ENCODE measurements at regions not wholly inside any gene's neighbourhood (a gene's known extent, or its start where the extent isn't known, plus 50 kb on each side); places are given as distances from the start of the nearest gene placed in this dataset.
A peak's percentile ranks its signal among the peaks of the same experiment; 100 is the strongest.

DNA sequence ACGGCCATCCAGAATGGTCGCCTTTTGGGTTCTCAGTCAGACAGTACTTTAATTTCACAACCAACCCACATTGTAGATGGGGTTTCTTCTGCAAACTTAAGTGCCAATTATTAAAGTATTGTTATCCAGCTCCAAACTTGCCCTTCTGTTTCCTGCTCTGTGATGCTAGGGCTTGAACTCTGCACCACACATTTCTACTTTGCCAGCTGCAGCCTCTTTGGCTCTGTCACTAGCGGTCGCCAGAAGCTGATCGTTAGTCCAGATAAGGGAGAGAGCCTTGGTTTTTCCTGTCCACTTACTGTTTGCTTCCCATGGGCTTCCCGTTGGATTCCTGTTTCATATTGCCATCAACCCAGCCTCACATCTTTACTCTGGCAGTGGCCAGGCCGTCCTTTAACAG, 196.6 kb downstream of the ASB9 start:
- no peak overlapping the region for H3K4me3 ChIP-seq (ENCODE audit: low read depth, low read length)
- TF ChIP-seq, protein P1, sequence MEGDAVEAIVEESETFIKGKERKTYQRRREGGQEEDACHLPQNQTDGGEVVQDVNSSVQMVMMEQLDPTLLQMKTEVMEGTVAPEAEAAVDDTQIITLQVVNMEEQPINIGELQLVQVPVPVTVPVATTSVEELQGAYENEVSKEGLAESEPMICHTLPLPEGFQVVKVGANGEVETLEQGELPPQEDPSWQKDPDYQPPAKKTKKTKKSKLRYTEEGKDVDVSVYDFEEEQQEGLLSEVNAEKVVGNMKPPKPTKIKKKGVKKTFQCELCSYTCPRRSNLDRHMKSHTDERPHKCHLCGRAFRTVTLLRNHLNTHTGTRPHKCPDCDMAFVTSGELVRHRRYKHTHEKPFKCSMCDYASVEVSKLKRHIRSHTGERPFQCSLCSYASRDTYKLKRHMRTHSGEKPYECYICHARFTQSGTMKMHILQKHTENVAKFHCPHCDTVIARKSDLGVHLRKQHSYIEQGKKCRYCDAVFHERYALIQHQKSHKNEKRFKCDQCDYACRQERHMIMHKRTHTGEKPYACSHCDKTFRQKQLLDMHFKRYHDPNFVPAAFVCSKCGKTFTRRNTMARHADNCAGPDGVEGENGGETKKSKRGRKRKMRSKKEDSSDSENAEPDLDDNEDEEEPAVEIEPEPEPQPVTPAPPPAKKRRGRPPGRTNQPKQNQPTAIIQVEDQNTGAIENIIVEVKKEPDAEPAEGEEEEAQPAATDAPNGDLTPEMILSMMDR (IDR thresholded peaks at IDR 0.05; ENCODE audit: borderline replicate concordance, insufficient read depth, low read depth, low read length): no peak

DNA sequence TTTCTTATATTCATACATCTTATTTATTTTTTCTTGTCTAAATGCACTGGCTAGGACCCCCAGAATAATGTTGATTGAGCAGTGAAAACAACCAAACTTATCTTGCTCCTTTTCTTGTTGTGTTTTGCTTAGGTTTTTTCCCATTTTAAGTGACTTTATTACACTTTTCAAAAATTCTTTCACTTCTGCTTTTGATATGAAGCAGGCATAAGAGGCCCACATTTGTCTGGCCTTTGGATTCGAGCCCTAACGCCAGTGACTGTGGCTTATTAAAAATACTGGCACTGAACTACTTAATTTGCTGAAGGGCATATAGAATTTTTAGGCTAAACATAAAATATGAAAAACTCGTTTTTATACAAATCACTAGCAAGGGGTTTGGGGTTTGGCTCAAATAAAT, 197.0 kb downstream of the ASB9 start:
- TF ChIP-seq, protein P1 (IDR thresholded peaks at IDR 0.05; ENCODE audit: borderline replicate concordance, insufficient read depth, low read depth, low read length): no peak
- H3K4me3 ChIP-seq (ENCODE audit: low read depth, low read length): no peak overlapping the region

DNA sequence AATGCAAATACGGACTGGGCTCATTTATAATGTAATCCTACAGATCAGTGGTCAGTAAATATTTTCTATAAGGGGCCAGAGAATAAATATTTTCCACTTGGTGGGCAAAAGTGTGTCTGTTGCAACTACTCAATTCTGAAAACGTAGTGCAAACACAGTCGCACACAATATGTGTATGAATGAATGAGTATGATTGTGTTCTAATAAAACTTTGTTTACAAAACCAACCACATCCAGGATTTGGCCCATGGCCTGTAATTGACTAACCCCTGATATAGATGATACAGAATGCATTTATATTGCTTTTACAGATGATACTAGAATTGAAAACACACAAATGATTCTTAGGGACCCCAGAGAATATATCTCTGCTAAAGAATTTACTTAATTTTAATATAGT, 197.6 kb downstream of the ASB9 start:
- H3K4me3 ChIP-seq (ENCODE audit: low read depth, low read length): no peak overlapping the region
- TF ChIP-seq, protein P1 (IDR thresholded peaks at IDR 0.05; ENCODE audit: borderline replicate concordance, insufficient read depth, low read depth, low read length): no peak

DNA sequence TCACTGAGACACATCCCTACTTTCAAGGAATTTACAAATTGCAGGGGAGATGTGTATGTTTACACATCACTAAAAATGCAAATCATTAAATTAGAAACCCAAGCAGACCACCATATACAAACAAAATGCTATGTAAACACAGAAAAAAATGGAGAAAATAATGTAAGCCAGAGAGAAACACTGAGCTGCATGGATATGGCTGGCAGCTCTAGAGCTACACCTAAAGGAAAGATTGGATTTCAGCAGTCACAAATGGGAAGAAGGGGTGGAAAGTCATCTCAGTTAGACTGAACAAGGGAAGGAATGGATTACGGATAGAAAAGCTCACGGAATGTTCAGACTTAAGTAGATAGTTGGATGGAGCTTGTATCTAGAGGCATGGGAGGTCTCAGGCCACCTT, 186.3 kb downstream of the MOSPD2 start:
- TF ChIP-seq, protein P1 (IDR thresholded peaks at IDR 0.05; ENCODE audit: borderline replicate concordance, insufficient read depth, low read depth, low read length): no peak
- no peak overlapping the region for H3K4me3 ChIP-seq (ENCODE audit: low read depth, low read length)

DNA sequence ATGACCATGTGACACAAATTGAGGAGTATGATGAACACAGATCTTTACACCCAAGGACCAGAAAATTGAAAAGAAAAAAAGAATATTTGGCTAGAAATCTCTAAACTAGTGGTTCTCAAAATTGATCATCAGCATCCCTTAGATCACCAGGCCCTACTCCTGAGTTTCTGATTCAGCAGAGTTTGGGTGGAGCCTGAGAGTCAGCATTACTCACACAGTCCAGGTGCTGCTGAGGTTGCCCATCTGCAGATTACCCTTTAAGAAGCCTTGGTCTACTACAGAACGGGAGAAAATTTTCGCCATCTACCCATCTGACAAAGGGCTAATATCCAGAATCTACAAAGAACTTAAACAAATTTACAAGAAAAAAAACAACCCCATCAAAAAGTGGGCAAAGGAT, 182.8 kb downstream of the MOSPD2 start:
- TF ChIP-seq, protein P1 (IDR thresholded peaks at IDR 0.05; ENCODE audit: borderline replicate concordance, insufficient read depth, low read depth, low read length): no peak
- no peak overlapping the region for H3K4me3 ChIP-seq (ENCODE audit: low read depth, low read length)

DNA sequence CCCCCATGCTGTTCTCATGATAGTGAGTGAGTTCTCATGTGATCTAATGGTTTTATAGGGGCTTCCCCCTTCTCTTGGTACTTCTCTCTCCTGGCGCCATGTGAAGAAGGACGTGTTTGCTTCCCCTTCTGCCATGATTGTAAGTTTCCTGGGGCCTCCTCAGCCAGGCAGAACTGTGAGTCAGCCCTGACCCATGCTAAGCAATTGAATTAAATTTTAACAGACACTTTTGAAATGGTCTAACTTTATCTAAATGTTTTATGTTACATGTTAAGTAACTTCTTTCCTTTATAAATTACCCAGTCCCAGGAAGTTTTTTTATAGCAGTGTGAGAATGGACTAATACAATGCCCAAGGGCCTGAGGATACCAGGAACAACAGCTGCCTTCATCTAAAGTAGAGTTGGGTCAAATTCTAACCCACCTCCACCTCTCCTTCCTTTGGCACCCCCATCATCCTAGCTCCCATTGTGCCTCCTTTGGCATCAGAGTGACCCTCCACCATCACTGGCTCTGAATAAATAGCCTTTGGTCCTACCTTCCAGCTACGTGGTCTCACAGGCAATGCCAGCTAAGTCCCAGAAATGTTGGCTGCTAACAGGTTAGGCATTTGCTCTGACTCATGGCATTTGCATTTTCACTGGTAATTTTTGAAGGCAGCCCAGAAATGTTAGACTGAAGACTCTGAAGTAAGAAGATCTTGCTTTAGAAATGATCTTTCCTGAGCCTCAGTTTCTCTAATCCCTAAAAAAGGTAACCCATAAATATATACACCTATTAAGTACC, 182.1 kb downstream of the MOSPD2 start:
- TF ChIP-seq, protein P1 (IDR thresholded peaks at IDR 0.05; ENCODE audit: borderline replicate concordance, insufficient read depth, low read depth, low read length): no peak
- no peak overlapping the region for H3K4me3 ChIP-seq (ENCODE audit: low read depth, low read length)

DNA sequence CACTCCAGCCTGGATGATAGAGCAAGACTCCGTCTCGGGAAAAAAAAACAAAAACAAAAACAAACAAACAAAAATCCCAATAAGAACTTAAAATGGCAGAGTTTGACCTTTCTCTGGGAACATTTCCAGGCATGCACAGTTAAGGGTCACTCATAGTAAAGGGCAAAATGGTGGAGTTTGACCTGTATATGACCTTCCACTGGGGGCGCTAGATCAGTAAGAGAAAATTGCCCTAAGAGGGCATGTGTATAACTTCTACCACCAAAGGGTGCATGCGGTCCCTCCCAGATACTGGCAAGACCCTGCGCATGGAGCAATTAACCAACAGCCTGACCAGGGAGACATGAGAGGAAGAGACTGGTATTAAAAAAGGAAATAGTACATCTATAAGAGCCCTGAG, 177.2 kb downstream of the MOSPD2 start:
- TF ChIP-seq, protein P1 (IDR thresholded peaks at IDR 0.05; ENCODE audit: borderline replicate concordance, insufficient read depth, low read depth, low read length): 0 out of 2 replicates have a peak, but pooled peaks have one; percentile 7
- H3K4me3 ChIP-seq (ENCODE audit: low read depth, low read length): no peak overlapping the region
